ENCODE measurements at regions not wholly inside any gene's neighbourhood (a gene's known extent, or its start where the extent isn't known, plus 50 kb on each side); places are given as distances from the start of the nearest gene placed in this dataset.

DNA sequence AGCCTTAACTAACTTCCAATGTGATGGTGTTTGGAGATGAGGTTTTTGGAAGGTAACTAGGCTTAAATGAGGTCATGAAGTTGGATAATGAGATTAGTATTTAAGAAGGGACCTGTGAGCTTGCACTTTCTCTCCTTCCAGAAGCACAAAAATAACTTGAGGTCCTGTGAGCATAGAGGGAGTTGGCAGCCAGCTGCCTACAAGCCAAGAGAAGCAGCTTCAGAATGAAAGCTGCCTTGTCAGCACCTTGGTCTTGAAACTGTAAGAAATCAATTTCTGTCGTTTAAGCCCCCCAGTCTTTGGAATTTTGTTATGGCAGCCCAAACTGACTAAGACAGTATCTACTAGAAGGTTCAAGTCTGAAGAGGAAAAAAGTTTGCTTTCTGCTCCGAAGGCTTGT, 280.2 kb upstream of the GALNTL6 start:
- no peaks in the 10 kb centered on the region for H3K9me3 ChIP-seq
- intact Hi-C loops (cut with DNase I; ENCODE audit: low total_unique reads), result no loop called here
- TF ChIP-seq, protein P1, sequence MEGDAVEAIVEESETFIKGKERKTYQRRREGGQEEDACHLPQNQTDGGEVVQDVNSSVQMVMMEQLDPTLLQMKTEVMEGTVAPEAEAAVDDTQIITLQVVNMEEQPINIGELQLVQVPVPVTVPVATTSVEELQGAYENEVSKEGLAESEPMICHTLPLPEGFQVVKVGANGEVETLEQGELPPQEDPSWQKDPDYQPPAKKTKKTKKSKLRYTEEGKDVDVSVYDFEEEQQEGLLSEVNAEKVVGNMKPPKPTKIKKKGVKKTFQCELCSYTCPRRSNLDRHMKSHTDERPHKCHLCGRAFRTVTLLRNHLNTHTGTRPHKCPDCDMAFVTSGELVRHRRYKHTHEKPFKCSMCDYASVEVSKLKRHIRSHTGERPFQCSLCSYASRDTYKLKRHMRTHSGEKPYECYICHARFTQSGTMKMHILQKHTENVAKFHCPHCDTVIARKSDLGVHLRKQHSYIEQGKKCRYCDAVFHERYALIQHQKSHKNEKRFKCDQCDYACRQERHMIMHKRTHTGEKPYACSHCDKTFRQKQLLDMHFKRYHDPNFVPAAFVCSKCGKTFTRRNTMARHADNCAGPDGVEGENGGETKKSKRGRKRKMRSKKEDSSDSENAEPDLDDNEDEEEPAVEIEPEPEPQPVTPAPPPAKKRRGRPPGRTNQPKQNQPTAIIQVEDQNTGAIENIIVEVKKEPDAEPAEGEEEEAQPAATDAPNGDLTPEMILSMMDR (IDR thresholded peaks at IDR 0.05), result no peak
- TF ChIP-seq POLR2AphosphoS5 (IDR thresholded peaks at IDR 0.05), result no peak
- TF ChIP-seq POLR2A (IDR thresholded peaks at IDR 0.05), result no peak
- TF ChIP-seq EP300 (IDR thresholded peaks at IDR 0.05), result no peak
- WGBS, 5 donors, result 69 to 78% (median 75%) methylated on average over 2 of the region's 2 CpGs
- no peaks in the 10 kb centered on the region for H3K36me3 ChIP-seq
- no peaks in the 10 kb centered on the region for H3K4me1 ChIP-seq
- no peak for DNase-seq
- no peak overlapping the region for H3K4me3 ChIP-seq
- H3K27ac ChIP-seq, result no peak overlapping the region
- no peaks in the 10 kb centered on the region for H3K27me3 ChIP-seq

DNA sequence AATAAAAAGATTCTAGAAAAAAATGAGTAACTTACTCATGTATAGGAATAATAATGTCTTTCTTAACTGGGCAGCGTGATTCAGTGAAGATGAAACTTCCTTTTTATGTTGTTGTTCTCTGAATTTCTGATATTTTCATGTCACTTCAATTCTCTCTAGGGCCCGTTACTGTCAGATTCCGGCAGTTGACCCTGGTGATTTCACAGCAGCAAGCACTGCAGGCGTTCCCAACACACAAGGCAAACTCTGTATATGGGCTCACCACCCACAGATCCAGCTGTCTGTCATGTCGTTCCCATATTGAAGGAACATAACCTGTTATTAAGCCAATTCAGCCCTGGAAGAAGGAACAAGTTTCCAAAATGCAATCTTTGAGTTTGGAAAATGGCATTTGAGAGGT, 288.3 kb upstream of the GALNTL6 start:
- H3K36me3 ChIP-seq, result no peaks in the 10 kb centered on the region
- no peak overlapping the region for H3K4me3 ChIP-seq
- intact Hi-C loops (cut with DNase I; ENCODE audit: low total_unique reads), result no loop called here
- H3K27me3 ChIP-seq, result no peaks in the 10 kb centered on the region
- 70 to 76% (median 72%) methylated on average over 5 of the region's 5 CpGs for WGBS, 5 donors
- no peak for TF ChIP-seq POLR2AphosphoS5 (IDR thresholded peaks at IDR 0.05)
- TF ChIP-seq POLR2A (IDR thresholded peaks at IDR 0.05), result no peak
- TF ChIP-seq, protein P1 (IDR thresholded peaks at IDR 0.05), result no peak
- no peak for TF ChIP-seq EP300 (IDR thresholded peaks at IDR 0.05)
- H3K9me3 ChIP-seq, result no peaks in the 10 kb centered on the region
- H3K27ac ChIP-seq, result no peak overlapping the region
- no peaks in the 10 kb centered on the region for H3K4me1 ChIP-seq
- no peak for DNase-seq

DNA sequence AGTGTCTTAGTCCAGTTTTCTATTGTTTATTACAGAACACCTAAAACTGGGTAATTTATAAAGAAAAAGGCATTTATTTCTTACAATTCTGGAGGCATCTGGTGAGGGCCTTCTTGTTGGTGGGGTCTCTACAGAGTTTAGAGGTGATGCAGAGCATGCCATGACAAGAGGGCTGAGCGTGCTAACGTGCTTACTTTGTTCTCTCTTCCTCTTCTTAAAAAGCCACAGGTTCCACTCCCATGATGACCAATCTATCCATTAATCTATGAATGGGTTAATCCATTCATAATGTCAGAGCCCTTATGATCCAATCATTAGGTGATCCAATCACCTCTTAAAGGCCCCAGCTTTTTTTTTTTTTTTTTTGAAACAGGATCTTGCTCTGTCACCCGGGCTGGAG, 291.5 kb upstream of the GALNTL6 start:
- DNase-seq, result no peak
- Histone ChIP-seq H3K4me1 (no peaks in the 10 kb centered on the region), H3K9me3 (no peaks in the 10 kb centered on the region), H3K27me3 (no peaks in the 10 kb centered on the region), H3K27ac (no peak overlapping the region), H3K4me3 (no peak overlapping the region), H3K36me3 (no peaks in the 10 kb centered on the region)
- intact Hi-C loops (cut with DNase I; ENCODE audit: low total_unique reads), result no loop called here
- WGBS, 5 donors, result 43 to 55% (median 49%) methylated on average over 3 of the region's 3 CpGs
- TF ChIP-seq, protein P1 (IDR thresholded peaks at IDR 0.05), result no peak
- TF ChIP-seq POLR2A (IDR thresholded peaks at IDR 0.05), result no peak
- TF ChIP-seq EP300 (IDR thresholded peaks at IDR 0.05), result no peak
- no peak for TF ChIP-seq POLR2AphosphoS5 (IDR thresholded peaks at IDR 0.05)

DNA sequence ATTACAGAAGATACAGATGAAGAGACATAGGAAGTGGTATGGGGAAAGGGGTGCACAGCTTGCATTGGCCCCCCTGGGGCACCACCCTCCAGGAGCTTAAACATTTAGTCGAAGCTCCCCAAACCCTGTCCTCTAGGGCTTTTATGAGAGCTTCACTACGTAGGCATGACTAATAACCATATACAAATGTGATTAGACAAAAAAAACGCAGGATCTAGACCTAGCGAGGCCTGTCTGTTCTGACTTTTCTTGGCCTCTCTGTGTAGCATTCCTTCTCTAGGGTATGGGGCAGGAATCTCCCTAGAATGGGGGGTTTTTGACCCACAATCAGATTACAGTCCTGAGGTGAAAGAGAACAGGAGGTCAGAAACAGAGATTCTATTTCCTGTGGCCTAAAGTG, 293.7 kb upstream of the GALNTL6 start:
- H3K27ac ChIP-seq, result no peak overlapping the region
- intact Hi-C loops (cut with DNase I; ENCODE audit: low total_unique reads), result no loop called here
- 78 to 85% (median 84%) methylated on average over 4 of the region's 4 CpGs for WGBS, 5 donors
- no peaks in the 10 kb centered on the region for H3K4me1 ChIP-seq
- DNase-seq, result no peak
- no peaks in the 10 kb centered on the region for H3K36me3 ChIP-seq
- TF ChIP-seq EP300 (IDR thresholded peaks at IDR 0.05), result no peak
- no peaks in the 10 kb centered on the region for H3K9me3 ChIP-seq
- H3K4me3 ChIP-seq, result no peak overlapping the region
- no peaks in the 10 kb centered on the region for H3K27me3 ChIP-seq

DNA sequence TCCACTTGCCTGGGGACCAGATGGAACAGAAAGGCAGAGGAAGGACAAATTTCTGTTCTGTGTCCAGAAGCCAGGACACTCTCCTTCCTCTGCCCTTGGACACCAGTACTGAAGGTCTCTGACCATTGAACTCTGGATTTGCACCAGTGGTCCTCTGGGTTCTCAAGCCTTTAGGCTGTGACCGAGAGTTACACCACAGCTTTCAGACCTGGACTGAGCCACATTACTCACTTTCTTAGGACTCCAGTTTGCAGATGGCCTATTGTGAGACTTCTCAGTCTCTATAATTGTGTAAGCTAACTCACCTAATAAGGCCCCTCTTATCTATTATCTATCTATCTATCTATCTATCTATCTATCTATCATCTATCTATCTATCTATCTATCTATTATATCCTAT, 295.3 kb upstream of the GALNTL6 start:
- H3K27me3 ChIP-seq, result no peaks in the 10 kb centered on the region
- H3K9me3 ChIP-seq, result no peaks in the 10 kb centered on the region
- no peak overlapping the region for H3K27ac ChIP-seq
- intact Hi-C loops (cut with DNase I; ENCODE audit: low total_unique reads), result no loop called here
- no peaks in the 10 kb centered on the region for H3K36me3 ChIP-seq
- H3K4me3 ChIP-seq, result no peak overlapping the region
- no peak for DNase-seq
- H3K4me1 ChIP-seq, result no peaks in the 10 kb centered on the region
- WGBS, 5 donors, result 78 to 93% (median 89%) methylated on average over 1 of the region's 1 CpG
- TF ChIP-seq POLR2A (IDR thresholded peaks at IDR 0.05) (no peak), POLR2AphosphoS5 (IDR thresholded peaks at IDR 0.05) (no peak), EP300 (IDR thresholded peaks at IDR 0.05) (no peak)
- TF ChIP-seq, protein P1 (IDR thresholded peaks at IDR 0.05), result no peak
